NT2/D1 (cell line): ENCODE measurements at regions not wholly inside any gene's neighbourhood (a gene's known extent, or its start where the extent isn't known, plus 50 kb on each side); places are given as distances from the start of the nearest gene placed in this dataset.

Experiments
- SUZ12 ChIP-seq: IDR thresholded peaks from 2 replicates; pipeline ENCODE4 v1.6.1; 2011; ENCODE audit not compliant: insufficient read length, insufficient read depth; ENCODE audit errors: extremely low read depth
- YY1 ChIP-seq: IDR thresholded peaks from 2 replicates; pipeline ENCODE4 v1.6.1; 2011; ENCODE audit not compliant: insufficient read length, insufficient read depth

GRCh38 chrX:10047631-10048030 is 80.5 kb downstream of the CLDN34 start:
- TF ChIP-seq SUZ12, result no peak
- TF ChIP-seq YY1, result no peak
